SK-N-SH treated with all-trans-retinoic acid at 6 μM for 48 hours (cell line): ENCODE measurements at regions not wholly inside any gene's neighbourhood (a gene's known extent, or its start where the extent isn't known, plus 50 kb on each side); places are given as distances from the start of the nearest gene placed in this dataset.

Source experiments
- ATAC-seq: fragments of 200-7000 bp; cut with Tn5 transposase; 3 replicates; pipeline ENCODE4 v1.9.1; 2020; ENCODE audit warnings: mild to moderate bottlenecking, moderate library complexity
- ARNTL ChIP-seq: fragments of 450-650 bp; formaldehyde crosslinking; IDR thresholded peaks from 2 replicates; pipeline ENCODE4 v1.5.0; 2020; ENCODE audit warnings: low read depth, mild to moderate bottlenecking, moderate library complexity, borderline replicate concordance
- BACH2 ChIP-seq: fragments of 250-450 bp; sonication (Bioruptor Pico); IDR thresholded peaks from 2 replicates; pipeline ENCODE4 v1.9.0; 2021; ENCODE audit warnings: mild to moderate bottlenecking, borderline replicate concordance
- CSDC2 ChIP-seq: fragments of 250-450 bp; sonication (Bioruptor Pico); IDR thresholded peaks from 2 replicates; pipeline ENCODE4 v1.5.0; 2020; ENCODE audit warnings: mild to moderate bottlenecking, moderate library complexity
- ESRRG ChIP-seq: fragments of 250-450 bp; sonication (Bioruptor Pico); IDR thresholded peaks from 2 replicates; pipeline ENCODE4 v1.6.1; 2021; ENCODE audit warnings: mild to moderate bottlenecking
- GLIS3 ChIP-seq: fragments of 250-450 bp; sonication (Bioruptor Pico); IDR thresholded peaks from 2 replicates; pipeline ENCODE4 v1.5.0; 2020; ENCODE audit warnings: mild to moderate bottlenecking, moderate library complexity
- ISL1 ChIP-seq: fragments of 250-450 bp; sonication (Bioruptor Pico); IDR thresholded peaks from 2 replicates; pipeline ENCODE4 v2.1.2; 2022; ENCODE audit warnings: mild to moderate bottlenecking, moderate library complexity
- OSR1 ChIP-seq: fragments of 250-450 bp; sonication (Bioruptor Pico); IDR thresholded peaks from 2 replicates; pipeline ENCODE4 v1.8.0; 2022; ENCODE audit warnings: moderate library complexity, mild to moderate bottlenecking, inconsistent platforms
- PPARA ChIP-seq: fragments of 250-450 bp; sonication (Bioruptor Pico); IDR thresholded peaks from 2 replicates; pipeline ENCODE4 v1.5.0; 2020; ENCODE audit warnings: mild to moderate bottlenecking, borderline replicate concordance
- RARB ChIP-seq: fragments of 250-450 bp; sonication (Bioruptor Pico); IDR thresholded peaks from 2 replicates; pipeline ENCODE4 v1.8.0; 2021; ENCODE audit warnings: mild to moderate bottlenecking, moderate library complexity
- SNAI2 ChIP-seq: fragments of 250-450 bp; sonication (Bioruptor Pico); IDR thresholded peaks from 2 replicates; pipeline ENCODE4 v1.5.0; 2020; ENCODE audit warnings: mild to moderate bottlenecking, moderate library complexity
- TCF4 ChIP-seq: fragments of 250-450 bp; sonication (Bioruptor Pico); IDR thresholded peaks from 2 replicates; pipeline ENCODE4 v1.8.0; 2021; ENCODE audit warnings: mild to moderate bottlenecking, moderate library complexity, borderline replicate concordance
- TOX ChIP-seq: fragments of 250-450 bp; sonication (Bioruptor Pico); IDR thresholded peaks from 2 replicates; pipeline ENCODE4 v1.8.0; 2021; ENCODE audit warnings: mild to moderate bottlenecking, moderate library complexity, borderline replicate concordance
- ZC3H10 ChIP-seq: fragments of 250-450 bp; sonication (Bioruptor Pico); IDR thresholded peaks from 2 replicates; pipeline ENCODE4 v1.5.1; 2021; ENCODE audit warnings: mild to moderate bottlenecking, moderate library complexity
- ZFP3 ChIP-seq: fragments of 250-450 bp; sonication (Bioruptor Pico); IDR thresholded peaks from 2 replicates; pipeline ENCODE4 v1.5.0; 2020; ENCODE audit warnings: mild to moderate bottlenecking, moderate library complexity
- ZFP30 ChIP-seq: fragments of 450-650 bp; formaldehyde crosslinking; IDR thresholded peaks from 2 replicates; pipeline ENCODE4 v1.5.0; 2022; ENCODE audit warnings: mild to moderate bottlenecking, moderate library complexity
- ZNF565 ChIP-seq: fragments of 450-650 bp; formaldehyde crosslinking; conservative IDR thresholded peaks from 2 replicates; pipeline ENCODE4 v1.5.0; 2020; ENCODE audit warnings: low read depth, mild to moderate bottlenecking, moderate library complexity
- ZNF70 ChIP-seq: fragments of 450-650 bp; formaldehyde crosslinking; IDR thresholded peaks from 2 replicates; pipeline ENCODE4 v1.5.0; 2020; ENCODE audit warnings: mild to moderate bottlenecking, moderate library complexity
- ZNF8 ChIP-seq: fragments of 450-650 bp; formaldehyde crosslinking; IDR thresholded peaks from 2 replicates; pipeline ENCODE4 v1.5.0; 2020; ENCODE audit warnings: mild to moderate bottlenecking, moderate library complexity
- TF ChIP-seq, protein P1 (sequence below): fragments of 250-450 bp; sonication (Bioruptor Pico); IDR thresholded peaks from 2 replicates; pipeline ENCODE4 v1.5.1; 2020; ENCODE audit warnings: low read depth, mild to moderate bottlenecking, moderate library complexity
- TF ChIP-seq, protein P2 (sequence below): fragments of 250-450 bp; sonication (Bioruptor Pico); IDR thresholded peaks from 2 replicates; pipeline ENCODE4 v1.8.0; 2020; ENCODE audit warnings: mild to moderate bottlenecking, moderate library complexity, borderline replicate concordance
- TF ChIP-seq, protein P3 (sequence below): fragments of 250-450 bp; sonication (Bioruptor Pico); IDR thresholded peaks from 2 replicates; pipeline ENCODE4 v1.5.0; 2020; ENCODE audit warnings: mild to moderate bottlenecking, moderate library complexity
- TF ChIP-seq, protein P4 (sequence below): fragments of 250-450 bp; sonication (Bioruptor Pico); IDR thresholded peaks from 2 replicates; pipeline ENCODE4 v1.8.0; 2021; ENCODE audit warnings: low read depth, mild to moderate bottlenecking, moderate library complexity, borderline replicate concordance
- TF ChIP-seq, protein P5 (sequence below): fragments of 250-450 bp; sonication (Bioruptor Pico); IDR thresholded peaks from 2 replicates; pipeline ENCODE4 v1.5.1; 2021; ENCODE audit warnings: mild to moderate bottlenecking, moderate library complexity

DNA sequence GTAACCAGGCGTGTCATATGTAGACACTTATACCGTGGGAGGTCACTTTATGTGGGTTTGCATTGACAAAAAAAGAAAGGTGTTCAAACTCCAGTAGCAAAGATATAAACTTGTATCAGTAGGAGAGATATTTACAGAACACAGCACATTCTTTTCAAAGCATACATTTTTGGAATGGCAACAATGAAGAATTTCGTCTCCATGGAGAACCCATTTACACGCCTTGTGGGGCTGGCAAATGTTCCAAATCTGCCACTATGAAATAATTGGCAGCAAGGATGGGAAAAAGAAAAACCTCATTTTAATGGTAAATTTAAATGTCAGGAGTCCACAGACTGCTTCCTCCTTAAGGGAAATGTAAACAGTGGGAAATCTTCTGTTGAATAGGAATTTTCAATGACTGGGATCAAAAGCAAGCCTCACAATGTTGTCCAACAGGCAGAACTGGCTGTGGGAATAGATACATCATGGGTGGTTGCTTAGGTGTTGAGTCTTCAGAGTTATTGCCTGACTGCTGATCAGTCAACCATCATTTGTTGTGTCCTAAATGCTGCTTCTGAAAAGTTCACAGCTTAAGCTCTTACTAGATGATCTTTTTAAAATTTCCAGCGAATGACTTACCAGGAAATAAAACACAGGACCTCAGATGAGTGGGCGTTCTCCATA, 256.6 kb upstream of the SEMA3C start:
- no peak for ATAC-seq
- no peak for TF ChIP-seq CSDC2 (CRISPR knock-in tag)
- TF ChIP-seq ARNTL (CRISPR knock-in tag): no peak
- no peak for TF ChIP-seq ISL1 (CRISPR knock-in tag)
- TF ChIP-seq RARB (CRISPR knock-in tag): no peak
- no peak for TF ChIP-seq ESRRG (CRISPR knock-in tag)
- TF ChIP-seq GLIS3: no peak
- no peak for TF ChIP-seq ZC3H10
- TF ChIP-seq, protein P1, sequence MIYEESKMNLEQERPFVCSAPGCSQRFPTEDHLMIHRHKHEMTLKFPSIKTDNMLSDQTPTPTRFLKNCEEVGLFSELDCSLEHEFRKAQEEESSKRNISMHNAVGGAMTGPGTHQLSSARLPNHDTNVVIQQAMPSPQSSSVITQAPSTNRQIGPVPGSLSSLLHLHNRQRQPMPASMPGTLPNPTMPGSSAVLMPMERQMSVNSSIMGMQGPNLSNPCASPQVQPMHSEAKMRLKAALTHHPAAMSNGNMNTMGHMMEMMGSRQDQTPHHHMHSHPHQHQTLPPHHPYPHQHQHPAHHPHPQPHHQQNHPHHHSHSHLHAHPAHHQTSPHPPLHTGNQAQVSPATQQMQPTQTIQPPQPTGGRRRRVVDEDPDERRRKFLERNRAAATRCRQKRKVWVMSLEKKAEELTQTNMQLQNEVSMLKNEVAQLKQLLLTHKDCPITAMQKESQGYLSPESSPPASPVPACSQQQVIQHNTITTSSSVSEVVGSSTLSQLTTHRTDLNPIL: no peak
- TF ChIP-seq, protein P2, sequence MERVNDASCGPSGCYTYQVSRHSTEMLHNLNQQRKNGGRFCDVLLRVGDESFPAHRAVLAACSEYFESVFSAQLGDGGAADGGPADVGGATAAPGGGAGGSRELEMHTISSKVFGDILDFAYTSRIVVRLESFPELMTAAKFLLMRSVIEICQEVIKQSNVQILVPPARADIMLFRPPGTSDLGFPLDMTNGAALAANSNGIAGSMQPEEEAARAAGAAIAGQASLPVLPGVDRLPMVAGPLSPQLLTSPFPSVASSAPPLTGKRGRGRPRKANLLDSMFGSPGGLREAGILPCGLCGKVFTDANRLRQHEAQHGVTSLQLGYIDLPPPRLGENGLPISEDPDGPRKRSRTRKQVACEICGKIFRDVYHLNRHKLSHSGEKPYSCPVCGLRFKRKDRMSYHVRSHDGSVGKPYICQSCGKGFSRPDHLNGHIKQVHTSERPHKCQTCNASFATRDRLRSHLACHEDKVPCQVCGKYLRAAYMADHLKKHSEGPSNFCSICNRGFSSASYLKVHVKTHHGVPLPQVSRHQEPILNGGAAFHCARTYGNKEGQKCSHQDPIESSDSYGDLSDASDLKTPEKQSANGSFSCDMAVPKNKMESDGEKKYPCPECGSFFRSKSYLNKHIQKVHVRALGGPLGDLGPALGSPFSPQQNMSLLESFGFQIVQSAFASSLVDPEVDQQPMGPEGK (CRISPR knock-in tag): no peak
- no peak for TF ChIP-seq ZNF70 (CRISPR knock-in tag)
- no peak for TF ChIP-seq ZNF8 (CRISPR knock-in tag)
- TF ChIP-seq OSR1 (CRISPR knock-in tag): no peak
- TF ChIP-seq TOX (CRISPR knock-in tag): no peak
- TF ChIP-seq TCF4 (CRISPR knock-in tag): no peak
- TF ChIP-seq ZFP30: no peak

DNA sequence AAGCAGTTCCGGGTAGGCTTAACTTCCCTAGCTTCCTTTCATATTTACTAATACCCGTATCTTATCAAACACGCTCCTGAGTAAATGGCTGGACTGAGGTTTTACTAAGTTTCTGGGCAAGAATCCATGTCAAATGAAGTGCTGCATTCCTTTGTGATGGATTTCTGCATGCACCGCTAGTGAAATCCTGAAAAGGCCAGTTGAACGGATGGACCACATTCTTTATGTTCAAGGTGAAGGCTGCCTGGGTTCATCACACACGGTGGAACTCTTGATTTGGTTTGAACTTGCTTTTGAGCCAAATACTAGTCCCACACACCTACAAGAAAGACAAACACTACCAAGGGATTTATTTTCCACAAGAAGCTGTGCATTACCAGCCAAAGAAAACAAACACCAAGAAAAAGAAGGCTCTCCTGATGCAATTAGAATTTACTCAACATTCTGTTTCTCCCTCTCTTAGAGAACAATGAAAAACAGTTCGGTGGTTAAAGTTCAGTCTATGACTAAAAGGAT, 255.0 kb upstream of the SEMA3C start:
- TF ChIP-seq, protein P3, sequence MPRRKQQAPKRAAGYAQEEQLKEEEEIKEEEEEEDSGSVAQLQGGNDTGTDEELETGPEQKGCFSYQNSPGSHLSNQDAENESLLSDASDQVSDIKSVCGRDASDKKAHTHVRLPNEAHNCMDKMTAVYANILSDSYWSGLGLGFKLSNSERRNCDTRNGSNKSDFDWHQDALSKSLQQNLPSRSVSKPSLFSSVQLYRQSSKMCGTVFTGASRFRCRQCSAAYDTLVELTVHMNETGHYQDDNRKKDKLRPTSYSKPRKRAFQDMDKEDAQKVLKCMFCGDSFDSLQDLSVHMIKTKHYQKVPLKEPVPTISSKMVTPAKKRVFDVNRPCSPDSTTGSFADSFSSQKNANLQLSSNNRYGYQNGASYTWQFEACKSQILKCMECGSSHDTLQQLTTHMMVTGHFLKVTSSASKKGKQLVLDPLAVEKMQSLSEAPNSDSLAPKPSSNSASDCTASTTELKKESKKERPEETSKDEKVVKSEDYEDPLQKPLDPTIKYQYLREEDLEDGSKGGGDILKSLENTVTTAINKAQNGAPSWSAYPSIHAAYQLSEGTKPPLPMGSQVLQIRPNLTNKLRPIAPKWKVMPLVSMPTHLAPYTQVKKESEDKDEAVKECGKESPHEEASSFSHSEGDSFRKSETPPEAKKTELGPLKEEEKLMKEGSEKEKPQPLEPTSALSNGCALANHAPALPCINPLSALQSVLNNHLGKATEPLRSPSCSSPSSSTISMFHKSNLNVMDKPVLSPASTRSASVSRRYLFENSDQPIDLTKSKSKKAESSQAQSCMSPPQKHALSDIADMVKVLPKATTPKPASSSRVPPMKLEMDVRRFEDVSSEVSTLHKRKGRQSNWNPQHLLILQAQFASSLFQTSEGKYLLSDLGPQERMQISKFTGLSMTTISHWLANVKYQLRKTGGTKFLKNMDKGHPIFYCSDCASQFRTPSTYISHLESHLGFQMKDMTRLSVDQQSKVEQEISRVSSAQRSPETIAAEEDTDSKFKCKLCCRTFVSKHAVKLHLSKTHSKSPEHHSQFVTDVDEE (CRISPR knock-in tag): no peak
- TF ChIP-seq ZNF565 (CRISPR knock-in tag): no peak
- TF ChIP-seq ZNF8 (CRISPR knock-in tag): no peak
- peak; percentile 85; the same call in 1 of the 2 replicates for TF ChIP-seq CSDC2 (CRISPR knock-in tag)
- TF ChIP-seq, protein P2 (CRISPR knock-in tag): no peak
- TF ChIP-seq PPARA: no peak
- TF ChIP-seq, protein P4, sequence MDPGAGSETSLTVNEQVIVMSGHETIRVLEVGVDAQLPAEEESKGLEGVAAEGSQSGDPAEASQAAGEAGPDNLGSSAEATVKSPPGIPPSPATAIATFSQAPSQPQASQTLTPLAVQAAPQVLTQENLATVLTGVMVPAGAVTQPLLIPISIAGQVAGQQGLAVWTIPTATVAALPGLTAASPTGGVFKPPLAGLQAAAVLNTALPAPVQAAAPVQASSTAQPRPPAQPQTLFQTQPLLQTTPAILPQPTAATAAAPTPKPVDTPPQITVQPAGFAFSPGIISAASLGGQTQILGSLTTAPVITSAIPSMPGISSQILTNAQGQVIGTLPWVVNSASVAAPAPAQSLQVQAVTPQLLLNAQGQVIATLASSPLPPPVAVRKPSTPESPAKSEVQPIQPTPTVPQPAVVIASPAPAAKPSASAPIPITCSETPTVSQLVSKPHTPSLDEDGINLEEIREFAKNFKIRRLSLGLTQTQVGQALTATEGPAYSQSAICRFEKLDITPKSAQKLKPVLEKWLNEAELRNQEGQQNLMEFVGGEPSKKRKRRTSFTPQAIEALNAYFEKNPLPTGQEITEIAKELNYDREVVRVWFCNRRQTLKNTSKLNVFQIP (CRISPR knock-in tag): no peak
- TF ChIP-seq ISL1 (CRISPR knock-in tag): peak; percentile 77
- TF ChIP-seq, protein P1: no peak
- no peak for TF ChIP-seq ZNF70 (CRISPR knock-in tag)
- TF ChIP-seq ESRRG (CRISPR knock-in tag): no peak
- 0 out of 2 replicates have a peak, but pooled peaks have one; percentile 51 for TF ChIP-seq ZFP3
- TF ChIP-seq, protein P5, sequence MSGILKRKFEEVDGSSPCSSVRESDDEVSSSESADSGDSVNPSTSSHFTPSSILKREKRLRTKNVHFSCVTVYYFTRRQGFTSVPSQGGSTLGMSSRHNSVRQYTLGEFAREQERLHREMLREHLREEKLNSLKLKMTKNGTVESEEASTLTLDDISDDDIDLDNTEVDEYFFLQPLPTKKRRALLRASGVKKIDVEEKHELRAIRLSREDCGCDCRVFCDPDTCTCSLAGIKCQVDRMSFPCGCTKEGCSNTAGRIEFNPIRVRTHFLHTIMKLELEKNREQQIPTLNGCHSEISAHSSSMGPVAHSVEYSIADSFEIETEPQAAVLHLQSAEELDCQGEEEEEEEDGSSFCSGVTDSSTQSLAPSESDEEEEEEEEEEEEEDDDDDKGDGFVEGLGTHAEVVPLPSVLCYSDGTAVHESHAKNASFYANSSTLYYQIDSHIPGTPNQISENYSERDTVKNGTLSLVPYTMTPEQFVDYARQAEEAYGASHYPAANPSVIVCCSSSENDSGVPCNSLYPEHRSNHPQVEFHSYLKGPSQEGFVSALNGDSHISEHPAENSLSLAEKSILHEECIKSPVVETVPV: no peak
- TF ChIP-seq GLIS3: no peak; the same call in 1 of the 2 replicates
- TF ChIP-seq TCF4 (CRISPR knock-in tag): no peak
- TF ChIP-seq BACH2 (CRISPR knock-in tag): no peak
- TF ChIP-seq SNAI2: no peak; the same call in 1 of the 2 replicates
- no peak for TF ChIP-seq RARB (CRISPR knock-in tag)
- TF ChIP-seq OSR1 (CRISPR knock-in tag): no peak
- TF ChIP-seq ZC3H10: no peak
- no peak for TF ChIP-seq ARNTL (CRISPR knock-in tag)
- TF ChIP-seq ZFP30: no peak
- peak; percentile 73 for ATAC-seq
